Kidney epithelial cell (primary cell): ENCODE measurements at regions not wholly inside any gene's neighbourhood (a gene's known extent, or its start where the extent isn't known, plus 50 kb on each side); places are given as distances from the start of the nearest gene placed in this dataset.

Source experiments
- DNase-seq: peaks from one replicate; pipeline ENCODE4 v3.0.0-alpha.2; 2010; ENCODE audit warnings: low read depth
- H3K27me3 ChIP-seq: 2 replicates; pipeline ENCODE4 v1.6.0; 2011; ENCODE audit warnings: low read length; ENCODE audit not compliant: control insufficient read depth, insufficient read depth
- H3K36me3 ChIP-seq: 2 replicates; pipeline ENCODE4 v1.5.1; 2011; ENCODE audit warnings: low read length; ENCODE audit not compliant: control insufficient read depth, insufficient read depth
- H3K4me3 ChIP-seq: 2 replicates; pipeline ENCODE4 v1.5.1; 2011; ENCODE audit warnings: low read depth, mild to moderate bottlenecking, control low read depth, low read length
- CTCF ChIP-seq: IDR thresholded peaks from 2 replicates; pipeline ENCODE4 v1.5.1; 2011; ENCODE audit warnings: mild to moderate bottlenecking, moderate library complexity, low read length, control low read depth, inconsistent platforms; ENCODE audit not compliant: insufficient read depth, poor library complexity, severe bottlenecking

GRCh38 chr6:74069089-74069581, 373.1 kb downstream of the CD109 start:
- Histone ChIP-seq H3K36me3 (no peaks in the 10 kb centered on the region), H3K27me3 (no peaks in the 10 kb centered on the region), H3K4me3 (no peak overlapping the region)
- DNase-seq, result no peak
- TF ChIP-seq CTCF, result no peak

DNA sequence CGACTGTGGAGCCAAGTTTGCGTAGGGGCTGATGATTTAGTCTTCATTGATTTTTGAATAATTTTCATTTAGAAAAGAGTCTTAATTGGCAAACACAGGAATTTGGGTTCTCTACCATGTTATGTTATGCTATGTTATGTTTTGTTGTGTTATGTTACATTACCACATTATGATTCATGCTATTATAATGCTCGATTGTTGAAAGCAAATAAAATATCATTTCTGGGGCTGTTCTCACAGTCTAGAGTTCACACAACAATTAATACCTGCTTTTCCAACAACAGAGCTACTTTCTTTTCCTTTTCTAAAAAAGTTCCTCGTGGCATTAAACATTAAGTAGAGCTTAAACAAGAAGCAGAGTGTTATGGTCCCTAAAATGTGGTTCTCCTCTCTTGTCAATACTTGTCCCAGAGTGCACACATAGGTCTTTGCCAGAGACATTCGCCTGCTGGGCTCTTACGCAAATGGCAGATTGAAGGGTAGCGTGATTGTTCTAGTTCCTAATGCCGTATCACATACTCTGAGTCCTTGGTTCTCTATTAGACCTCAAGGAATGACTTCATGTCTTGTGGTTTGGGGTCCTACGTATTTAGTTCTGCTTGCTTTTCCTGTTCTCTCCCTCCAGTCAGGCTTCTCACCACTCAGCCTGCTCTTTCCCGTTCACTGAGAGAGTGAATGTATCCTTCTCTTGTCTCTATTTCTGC, 370.3 kb downstream of the CD109 start:
- Histone ChIP-seq H3K4me3 (no peak overlapping the region), H3K27me3 (no peaks in the 10 kb centered on the region), H3K36me3 (no peaks in the 10 kb centered on the region)
- no peak for TF ChIP-seq CTCF
- DNase-seq, result no peak

- DNase-seq, result no peak
- TF ChIP-seq CTCF, result no peak
- Histone ChIP-seq H3K36me3 (no peaks in the 10 kb centered on the region), H3K27me3 (no peaks in the 10 kb centered on the region), H3K4me3 (no peak overlapping the region)
These were observed 369.7 kb downstream of the CD109 start for GRCh38 chr6:74065705-74066104.

- no peaks in the 10 kb centered on the region for H3K36me3 ChIP-seq
- no peak for TF ChIP-seq CTCF
- no peak for DNase-seq
- no peaks in the 10 kb centered on the region for H3K27me3 ChIP-seq
- H3K4me3 ChIP-seq, result no peak overlapping the region
These were observed 367.4 kb downstream of the CD109 start for GRCh38 chr6:74063391-74063790.

- H3K4me3 ChIP-seq, result no peak overlapping the region
- no peaks in the 10 kb centered on the region for H3K36me3 ChIP-seq
- DNase-seq, result no peak
- no peak for TF ChIP-seq CTCF
- no peaks in the 10 kb centered on the region for H3K27me3 ChIP-seq
These were observed 365.2 kb downstream of the CD109 start for GRCh38 chr6:74061201-74061600.

GRCh38 chr6:74060354-74060753, 364.4 kb downstream of the CD109 start:
- TF ChIP-seq CTCF, result no peak
- Histone ChIP-seq H3K27me3 (no peaks in the 10 kb centered on the region), H3K36me3 (no peaks in the 10 kb centered on the region), H3K4me3 (no peak overlapping the region)
- no peak for DNase-seq
